H9 (cell line): ENCODE measurements at regions not wholly inside any gene's neighbourhood (a gene's known extent, or its start where the extent isn't known, plus 50 kb on each side); places are given as distances from the start of the nearest gene placed in this dataset.

ENCODE experiments used
- DNase-seq: peaks from one replicate; pipeline ENCODE4 v3.0.0-alpha.2; 2017
- H2AFZ ChIP-seq: one replicate; pipeline ENCODE4 v1.6.1; 2013; ENCODE audit warnings: mild to moderate bottlenecking, low read length, control low read depth, moderate library complexity
- H2AK5ac ChIP-seq: 2 replicates; pipeline ENCODE4 v1.6.1; 2013; ENCODE audit warnings: low read length, control low read depth, mixed read lengths; ENCODE audit not compliant: insufficient read length
- H2BK120ac ChIP-seq: one replicate; pipeline ENCODE4 v1.6.1; 2013; ENCODE audit warnings: low read depth, mild to moderate bottlenecking, low read length, control low read depth, inconsistent platforms; ENCODE audit not compliant: poor library complexity, severe bottlenecking
- H2BK12ac ChIP-seq: 2 replicates; pipeline ENCODE4 v1.6.1; 2013; ENCODE audit warnings: low read length, control low read depth, mixed read lengths, low read depth; ENCODE audit not compliant: insufficient read length
- H2BK15ac ChIP-seq: 2 replicates; pipeline ENCODE4 v1.6.1; 2013; ENCODE audit warnings: low read depth, low read length, control low read depth
- H2BK20ac ChIP-seq: one replicate; pipeline ENCODE4 v1.6.1; 2013; ENCODE audit warnings: low read depth, mild to moderate bottlenecking, low read length, control low read depth, inconsistent platforms; ENCODE audit not compliant: poor library complexity, severe bottlenecking
- H2BK5ac ChIP-seq: 2 replicates; pipeline ENCODE4 v1.6.1; 2013; ENCODE audit warnings: low read length, control low read depth, mixed read lengths; ENCODE audit not compliant: insufficient read length
- H3K14ac ChIP-seq: 2 replicates; pipeline ENCODE4 v1.6.1; 2013; ENCODE audit warnings: low read length, control low read depth; ENCODE audit not compliant: insufficient read depth
- H3K18ac ChIP-seq: 2 replicates; pipeline ENCODE4 v1.6.1; 2013; ENCODE audit warnings: low read depth, mild to moderate bottlenecking, mixed read lengths, low read length, control low read depth; ENCODE audit not compliant: insufficient read length
- H3K23ac ChIP-seq: 2 replicates; pipeline ENCODE4 v1.6.1; 2013; ENCODE audit warnings: low read length, control low read depth, mixed read lengths, low read depth; ENCODE audit not compliant: insufficient read length
- H3K23me2 ChIP-seq: 2 replicates; pipeline ENCODE4 v1.6.1; 2013; ENCODE audit warnings: low read depth, mild to moderate bottlenecking, mixed read lengths, low read length, control low read depth; ENCODE audit not compliant: insufficient read length, poor library complexity, severe bottlenecking
- H3K27ac ChIP-seq: 2 replicates; pipeline ENCODE4 v1.5.1; 2013; ENCODE audit warnings: low read length, control low read depth, mixed read lengths, low read depth; ENCODE audit not compliant: insufficient read length
- H3K27me3 ChIP-seq: 2 replicates; pipeline ENCODE4 v1.6.1; 2013; ENCODE audit warnings: low read length, control low read depth, inconsistent platforms; ENCODE audit not compliant: insufficient read depth
- H3K4ac ChIP-seq: 2 replicates; pipeline ENCODE4 v1.6.1; 2013; ENCODE audit warnings: low read depth, mild to moderate bottlenecking, control low read depth, inconsistent platforms, low read length, moderate library complexity
- H3K4me1 ChIP-seq: 2 replicates; pipeline ENCODE4 v1.6.1; 2013; ENCODE audit warnings: low read length, control low read depth, inconsistent platforms; ENCODE audit not compliant: insufficient read depth
- H3K4me2 ChIP-seq: 2 replicates; pipeline ENCODE4 v1.6.1; 2013; ENCODE audit warnings: low read length, control low read depth, mixed read lengths; ENCODE audit not compliant: insufficient read length, insufficient read depth
- H3K56ac ChIP-seq: 2 replicates; pipeline ENCODE4 v1.6.1; 2013; ENCODE audit warnings: low read depth, mild to moderate bottlenecking, mixed read lengths, low read length, control low read depth; ENCODE audit not compliant: insufficient read length
- H3K79me1 ChIP-seq: 2 replicates; pipeline ENCODE4 v1.6.1; 2013; ENCODE audit warnings: low read depth, mild to moderate bottlenecking, moderate library complexity, low read length, control low read depth, inconsistent platforms; ENCODE audit not compliant: insufficient read depth, poor library complexity, severe bottlenecking
- H3K79me2 ChIP-seq: 2 replicates; pipeline ENCODE4 v1.6.1; 2013; ENCODE audit warnings: low read length, control low read depth, inconsistent platforms; ENCODE audit not compliant: insufficient read depth
- H3K9ac ChIP-seq: 2 replicates; pipeline ENCODE4 v1.6.1; 2013; ENCODE audit warnings: low read length, control low read depth, mixed read lengths; ENCODE audit not compliant: insufficient read length; ENCODE audit errors: extremely low read depth
- H3K9me3 ChIP-seq: one replicate; pipeline ENCODE4 v1.6.1; 2013; ENCODE audit warnings: low read depth, low read length, inconsistent platforms; ENCODE audit not compliant: control insufficient read depth
- H3T11ph ChIP-seq: one replicate; pipeline ENCODE4 v1.6.1; 2013; ENCODE audit warnings: mild to moderate bottlenecking, low read length, control low read depth, inconsistent platforms
- H4K20me1 ChIP-seq: one replicate; pipeline ENCODE4 v1.6.1; 2013; ENCODE audit not compliant: control insufficient read depth, insufficient read length, insufficient read depth
- H4K5ac ChIP-seq: 2 replicates; pipeline ENCODE4 v1.6.1; 2013; ENCODE audit warnings: low read depth, mild to moderate bottlenecking, mixed read lengths, low read length, control low read depth; ENCODE audit not compliant: insufficient read length
- H4K8ac ChIP-seq: replicated peaks from 2 replicates; pipeline ENCODE4 v1.6.1; 2013; ENCODE audit warnings: low read length, control low read depth, mixed read lengths, low read depth; ENCODE audit not compliant: insufficient read length
- H4K91ac ChIP-seq: 2 replicates; pipeline ENCODE4 v1.6.1; 2013; ENCODE audit warnings: low read depth, mild to moderate bottlenecking, moderate library complexity, mixed read lengths, low read length, control low read depth; ENCODE audit not compliant: insufficient read length
- H3K27ac Mint-ChIP-seq, 3 experiments: 2 replicates in 2 of 3; 3 replicates in 1 of 3; pipeline ENCODE4 v1.8.0; 2020 to 2021; ENCODE audit warnings: mixed read lengths in 3 of 3, mild to moderate bottlenecking in 1 of 3, moderate library complexity in 1 of 3
- H3K27me3 Mint-ChIP-seq: 2 replicates; pipeline ENCODE4 v1.8.0; 2021; ENCODE audit warnings: low read depth, mild to moderate bottlenecking, moderate library complexity, mixed read lengths
- H3K36me3 Mint-ChIP-seq, 3 experiments: 2 replicates in 2 of 3; 3 replicates in 1 of 3; pipeline ENCODE4 v1.8.0; 2020 to 2021; ENCODE audit warnings: low read depth in 3 of 3, mixed read lengths in 3 of 3; ENCODE audit not compliant: insufficient read depth in 1 of 3
- H3K4me1 Mint-ChIP-seq, 2 experiments: 2 replicates each; pipeline ENCODE4 v1.8.0; 2020; ENCODE audit warnings: mixed read lengths in 2 of 2
- H3K4me3 Mint-ChIP-seq, 2 experiments: 2 replicates in 1 of 2; 3 replicates in 1 of 2; pipeline ENCODE4 v1.8.0; 2020 to 2021; ENCODE audit warnings: mild to moderate bottlenecking in 2 of 2, mixed read lengths in 2 of 2, moderate library complexity in 1 of 2
- H3K9me3 Mint-ChIP-seq, 2 experiments: 2 replicates in 1 of 2; 3 replicates in 1 of 2; pipeline ENCODE4 v1.8.0; 2020; ENCODE audit warnings: mild to moderate bottlenecking in 2 of 2, mixed read lengths in 2 of 2, moderate library complexity in 1 of 2
- CTCF ChIP-seq: fragments of 200-600 bp; sonication (generic); conservative IDR thresholded peaks from 3 replicates; pipeline ENCODE4 v1.8.0; 2021; ENCODE audit warnings: antibody characterized with exemption, mild to moderate bottlenecking
- WGBS: extraction: QIAGEN DNeasy Blood & Tissue Kit; methylation state at CpG from one replicate; pipeline ENCODE4 v1.1.7; 2013; ENCODE audit warnings: missing lambda C conversion rate, low lambda C conversion rate, mixed read lengths; ENCODE audit not compliant: insufficient read length; ENCODE audit errors: extremely low coverage; 5-methylcytosine and 5-hydroxymethylcytosine counted together

- no peaks in the 10 kb centered on the region for H3K79me2 ChIP-seq
- no peak overlapping the region for H3K9ac ChIP-seq
- no peak overlapping the region for H2BK15ac ChIP-seq
- H3K36me3 Mint-ChIP-seq, result no peaks in the 10 kb centered on the region
- H2BK120ac ChIP-seq, result no peak overlapping the region
- H3K79me1 ChIP-seq, result no peaks in the 10 kb centered on the region
- no peak overlapping the region for H3K14ac ChIP-seq
- no peaks in the 10 kb centered on the region for H3K9me3 ChIP-seq
- no peak overlapping the region for H3T11ph ChIP-seq
- H2BK12ac ChIP-seq, result no peak overlapping the region
- H2BK5ac ChIP-seq, result no peak overlapping the region
- no peak overlapping the region for H4K91ac ChIP-seq
- no peak overlapping the region for H3K56ac ChIP-seq
- no CpG with 5 or more reads among the region's 7 CpGs for WGBS
- H3K4me2 ChIP-seq, result no peak overlapping the region
- no peaks in the 10 kb centered on the region for H3K9me3 Mint-ChIP-seq
- H3K23me2 ChIP-seq, result no peaks in the 10 kb centered on the region
- H4K5ac ChIP-seq, result no peak overlapping the region
- H4K20me1 ChIP-seq, result no peaks in the 10 kb centered on the region
- no peaks in the 10 kb centered on the region for H3K4me1 ChIP-seq
- no peak overlapping the region for H4K8ac ChIP-seq
- no peak overlapping the region for H2AK5ac ChIP-seq
- H3K27me3 Mint-ChIP-seq, result no peaks in the 10 kb centered on the region
- no peak overlapping the region for H3K4ac ChIP-seq
- no peak overlapping the region for H2AFZ ChIP-seq
- no peak for TF ChIP-seq CTCF
- no peak overlapping the region for H3K23ac ChIP-seq
- H3K27ac Mint-ChIP-seq, result peak overlapping the region in 1 of 3 experiments; percentile 1; a peak in 2 of 7 replicates
- peaks cover 29 to 34% of the 10 kb centered on the region in 2 experiments for H3K4me1 Mint-ChIP-seq
- no peak overlapping the region for H3K18ac ChIP-seq
- H3K27me3 ChIP-seq, result no peaks in the 10 kb centered on the region
- H3K4me3 Mint-ChIP-seq, result no peak overlapping the region
- no peak overlapping the region for H3K27ac ChIP-seq
- no peak overlapping the region for H2BK20ac ChIP-seq
- DNase-seq, result no peak
Measured at GRCh38 chr1:81577004-81577697, 223.6 kb upstream of the ADGRL2 start.
